ENCODE measurements at regions not wholly inside any gene's neighbourhood (a gene's known extent, or its start where the extent isn't known, plus 50 kb on each side); places are given as distances from the start of the nearest gene placed in this dataset.

- Histone ChIP-seq H3K36me3 (no peaks in the 10 kb centered on the region), H3K9me3 (no peaks in the 10 kb centered on the region), H3K27me3 (no peaks in the 10 kb centered on the region), H3K27ac (peak overlapping the region in 1 of 2 donors; percentile 44), H3K4me3 (no peak overlapping the region), H3K4me1 (no peaks in the 10 kb centered on the region)
- DNase-seq = no peak
- intact Hi-C loops (cut with DNase I; ENCODE audit: low total_unique reads) = no loop called here
- TF ChIP-seq CTCF (IDR thresholded peaks at IDR 0.05) (no peak), POLR2A (IDR thresholded peaks at IDR 0.05) (no peak)
Measured at GRCh38 chr12:131402781-131403396, 308.0 kb upstream of the SFSWAP start.

GRCh38 chr12:131403676-131404075 is 307.2 kb upstream of the SFSWAP start:
- Histone ChIP-seq H3K27me3 (no peaks in the 10 kb centered on the region), H3K4me3 (no peak overlapping the region), H3K27ac (no peak overlapping the region), H3K9me3 (no peaks in the 10 kb centered on the region), H3K4me1 (no peaks in the 10 kb centered on the region), H3K36me3 (no peaks in the 10 kb centered on the region)
- no peak for DNase-seq
- no peak for TF ChIP-seq POLR2A (IDR thresholded peaks at IDR 0.05)
- TF ChIP-seq CTCF (IDR thresholded peaks at IDR 0.05) = no peak
- intact Hi-C loops (cut with DNase I; ENCODE audit: low total_unique reads) = no loop called here

- no peak for TF ChIP-seq POLR2A (IDR thresholded peaks at IDR 0.05)
- no peak for TF ChIP-seq CTCF (IDR thresholded peaks at IDR 0.05)
- Histone ChIP-seq H3K9me3 (no peaks in the 10 kb centered on the region), H3K27me3 (no peaks in the 10 kb centered on the region), H3K27ac (no peak overlapping the region), H3K4me3 (no peak overlapping the region), H3K4me1 (no peaks in the 10 kb centered on the region), H3K36me3 (no peaks in the 10 kb centered on the region)
- intact Hi-C loops (cut with DNase I; ENCODE audit: low total_unique reads) = no loop called here
- DNase-seq = no peak
Measured at GRCh38 chr12:131404705-131405104, 306.2 kb upstream of the SFSWAP start.

GRCh38 chr12:131407221-131408035 is 303.5 kb upstream of the SFSWAP start:
- Histone ChIP-seq H3K27ac (no peak overlapping the region), H3K27me3 (no peaks in the 10 kb centered on the region), H3K36me3 (no peaks in the 10 kb centered on the region), H3K4me1 (no peaks in the 10 kb centered on the region), H3K4me3 (no peak overlapping the region), H3K9me3 (no peaks in the 10 kb centered on the region)
- no peak for DNase-seq
- intact Hi-C loops (cut with DNase I; ENCODE audit: low total_unique reads) = no loop called here
- TF ChIP-seq POLR2A (IDR thresholded peaks at IDR 0.05) (no peak), CTCF (IDR thresholded peaks at IDR 0.05) (no peak)

DNA sequence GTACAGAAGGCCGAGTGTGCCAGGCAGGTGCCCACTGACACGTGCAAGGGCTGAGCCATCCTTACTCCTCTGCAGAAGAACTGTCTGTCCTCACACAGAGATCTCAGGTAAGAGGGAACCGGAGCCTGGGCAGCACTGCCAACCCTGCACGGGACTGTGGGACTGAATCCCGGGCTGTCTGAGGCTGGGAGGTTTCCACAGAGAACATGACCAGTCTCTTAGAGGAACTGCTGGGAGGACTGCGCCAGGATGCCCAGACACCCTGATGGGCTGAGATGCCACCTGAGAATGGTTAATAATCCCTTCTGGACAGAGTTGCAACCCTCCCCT is 302.9 kb upstream of the SFSWAP start:
- no peaks in the 10 kb centered on the region for H3K27me3 ChIP-seq
- no peaks in the 10 kb centered on the region for H3K4me1 ChIP-seq
- DNase-seq = no peak
- no peak overlapping the region for H3K27ac ChIP-seq
- no peaks in the 10 kb centered on the region for H3K36me3 ChIP-seq
- no peaks in the 10 kb centered on the region for H3K9me3 ChIP-seq
- no peak for TF ChIP-seq CTCF (IDR thresholded peaks at IDR 0.05)
- no peak overlapping the region for H3K4me3 ChIP-seq
- intact Hi-C loops (cut with DNase I; ENCODE audit: low total_unique reads) = no loop called here

Measured in uterus (tissue), 3 donors.